C4-2B (cell line): ENCODE measurements at regions not wholly inside any gene's neighbourhood (a gene's known extent, or its start where the extent isn't known, plus 50 kb on each side); places are given as distances from the start of the nearest gene placed in this dataset.

Experiments used
- H3K27ac ChIP-seq: fragments of 450-650 bp; 2 replicates; pipeline ENCODE4 v1.5.1; 2017
- ZFX ChIP-seq: fragments of 450-650 bp; IDR thresholded peaks from 2 replicates; pipeline ENCODE4 v1.6.1; 2017
- TF ChIP-seq, protein P1 (sequence below): fragments of 450-650 bp; conservative IDR thresholded peaks from 2 replicates; pipeline ENCODE4 v1.5.1; 2017; ENCODE audit warnings: mild to moderate bottlenecking

DNA sequence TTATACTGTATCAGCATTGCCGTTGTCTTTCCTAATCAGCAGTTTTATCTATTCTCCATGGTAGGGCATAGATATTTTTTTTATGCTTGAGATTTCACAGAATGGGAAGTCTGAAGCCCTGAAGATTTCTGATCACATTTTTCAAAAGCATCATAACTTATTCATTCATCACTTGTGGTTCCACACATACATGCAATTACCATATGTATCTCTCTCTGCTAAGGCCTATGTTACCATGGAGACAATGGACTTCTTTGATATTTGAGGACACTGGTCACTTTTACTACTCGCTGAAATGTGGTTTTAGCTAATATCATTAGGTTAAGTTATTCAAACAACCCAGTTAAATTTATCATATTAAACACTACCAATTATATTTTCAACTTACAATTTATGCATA is 1827.0 kb downstream of the MRPL39 start:
- TF ChIP-seq ZFX = no peak
- TF ChIP-seq, protein P1, sequence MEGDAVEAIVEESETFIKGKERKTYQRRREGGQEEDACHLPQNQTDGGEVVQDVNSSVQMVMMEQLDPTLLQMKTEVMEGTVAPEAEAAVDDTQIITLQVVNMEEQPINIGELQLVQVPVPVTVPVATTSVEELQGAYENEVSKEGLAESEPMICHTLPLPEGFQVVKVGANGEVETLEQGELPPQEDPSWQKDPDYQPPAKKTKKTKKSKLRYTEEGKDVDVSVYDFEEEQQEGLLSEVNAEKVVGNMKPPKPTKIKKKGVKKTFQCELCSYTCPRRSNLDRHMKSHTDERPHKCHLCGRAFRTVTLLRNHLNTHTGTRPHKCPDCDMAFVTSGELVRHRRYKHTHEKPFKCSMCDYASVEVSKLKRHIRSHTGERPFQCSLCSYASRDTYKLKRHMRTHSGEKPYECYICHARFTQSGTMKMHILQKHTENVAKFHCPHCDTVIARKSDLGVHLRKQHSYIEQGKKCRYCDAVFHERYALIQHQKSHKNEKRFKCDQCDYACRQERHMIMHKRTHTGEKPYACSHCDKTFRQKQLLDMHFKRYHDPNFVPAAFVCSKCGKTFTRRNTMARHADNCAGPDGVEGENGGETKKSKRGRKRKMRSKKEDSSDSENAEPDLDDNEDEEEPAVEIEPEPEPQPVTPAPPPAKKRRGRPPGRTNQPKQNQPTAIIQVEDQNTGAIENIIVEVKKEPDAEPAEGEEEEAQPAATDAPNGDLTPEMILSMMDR = no peak
- H3K27ac ChIP-seq = no peak overlapping the region

DNA sequence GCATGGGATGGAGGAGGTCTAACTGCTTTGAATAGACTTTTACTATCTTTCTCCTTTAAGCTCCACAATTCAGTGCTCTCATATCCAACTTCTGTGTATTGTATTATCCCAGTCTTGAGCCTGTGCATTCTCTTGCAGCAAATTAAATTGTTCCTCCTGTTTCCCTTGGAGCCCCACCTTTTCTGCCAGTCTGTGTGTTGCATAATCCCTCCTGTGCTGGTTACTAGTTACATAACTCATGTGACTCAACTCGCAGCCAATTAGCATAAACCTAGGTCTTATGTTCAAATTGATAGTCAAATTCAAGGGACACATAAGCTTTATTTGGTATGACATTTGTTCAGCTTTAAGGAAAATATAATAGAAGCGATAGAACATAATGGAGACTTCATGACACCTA is 1863.5 kb downstream of the MRPL39 start:
- no peak overlapping the region for H3K27ac ChIP-seq
- TF ChIP-seq, protein P1 = no peak
- no peak for TF ChIP-seq ZFX

- no peak overlapping the region for H3K27ac ChIP-seq
- TF ChIP-seq, protein P1 = peak; percentile 13
- TF ChIP-seq ZFX = no peak
Observed at GRCh38 chr21:23740463-23740862, 1866.8 kb downstream of the MRPL39 start.

GRCh38 chr21:23732776-23733175 is 1874.5 kb downstream of the MRPL39 start:
- no peak overlapping the region for H3K27ac ChIP-seq
- no peak for TF ChIP-seq ZFX
- TF ChIP-seq, protein P1 = no peak

- no peak overlapping the region for H3K27ac ChIP-seq
- TF ChIP-seq, protein P1 = no peak
- no peak for TF ChIP-seq ZFX
Observed at GRCh38 chr21:23729331-23729730, 1878.0 kb downstream of the MRPL39 start.

GRCh38 chr21:23725576-23725975 is 1881.7 kb downstream of the MRPL39 start:
- no peak overlapping the region for H3K27ac ChIP-seq
- TF ChIP-seq ZFX = no peak
- TF ChIP-seq, protein P1 = peak; percentile 37

DNA sequence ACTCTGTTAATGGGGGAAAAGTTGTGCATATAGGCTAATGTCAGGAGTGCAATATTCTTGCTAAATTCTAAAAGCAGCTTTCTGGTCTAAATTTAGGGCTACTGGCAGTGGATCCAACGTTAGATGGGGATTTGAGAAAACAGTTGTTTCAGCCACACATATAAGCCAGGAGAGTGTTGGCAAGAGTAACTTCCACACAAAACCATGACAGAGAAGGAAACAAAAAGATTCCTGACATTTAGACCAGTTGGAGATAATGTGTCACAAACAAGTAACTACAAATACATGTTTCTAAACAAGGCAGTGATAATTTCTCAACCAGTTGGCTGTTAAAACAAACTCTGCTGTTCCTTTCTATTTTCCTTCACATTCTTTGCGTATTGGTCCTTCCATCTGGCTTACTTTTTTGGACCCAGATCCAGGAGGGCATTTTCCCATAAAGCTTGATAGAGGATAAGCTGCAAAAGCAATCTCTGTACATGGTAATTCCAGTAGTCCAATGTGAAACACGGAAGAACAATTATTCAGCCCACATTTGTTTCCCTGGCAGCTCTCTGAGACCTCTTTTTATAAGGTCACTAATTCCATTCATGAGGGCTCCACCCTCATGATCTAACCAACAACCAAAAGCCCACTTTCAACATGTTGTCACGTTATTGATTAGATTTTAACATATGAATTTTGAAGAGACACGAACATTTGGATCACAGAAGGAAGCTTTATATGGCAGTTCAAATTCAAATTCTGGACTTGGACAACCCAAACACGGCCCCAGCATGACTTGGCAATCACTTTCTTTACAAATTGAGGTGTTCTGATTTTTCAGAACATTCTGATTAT is 1888.6 kb downstream of the MRPL39 start:
- TF ChIP-seq, protein P1 = no peak
- TF ChIP-seq ZFX = no peak
- no peak overlapping the region for H3K27ac ChIP-seq
